ENCODE measurements at regions not wholly inside any gene's neighbourhood (a gene's known extent, or its start where the extent isn't known, plus 50 kb on each side); places are given as distances from the start of the nearest gene placed in this dataset.

GRCh38 chr2:60054571-60055340, 498.7 kb downstream of the BCL11A start:
- TF ChIP-seq POLR2AphosphoS5 (IDR thresholded peaks at IDR 0.05) (no peak), SMC3 (conservative IDR thresholded peaks at IDR 0.05; ENCODE audit: poor library complexity) (no peak), TAF1 (IDR thresholded peaks at IDR 0.05; ENCODE audit: low read depth) (no peak), EP300 (conservative IDR thresholded peaks at IDR 0.05; ENCODE audit: poor library complexity, severe bottlenecking) (no peak), MXI1 (conservative IDR thresholded peaks at IDR 0.05; ENCODE audit: poor library complexity, severe bottlenecking) (no peak), RAD21 (conservative IDR thresholded peaks at IDR 0.05) (no peak), EZH2 (IDR thresholded peaks at IDR 0.05; ENCODE audit: borderline replicate concordance, insufficient read depth, low read length, poor library complexity, severe bottlenecking) (no peak), CTCF (IDR thresholded peaks at IDR 0.05; ENCODE audit: poor library complexity, severe bottlenecking) (no peak)
- TF ChIP-seq, protein P1, sequence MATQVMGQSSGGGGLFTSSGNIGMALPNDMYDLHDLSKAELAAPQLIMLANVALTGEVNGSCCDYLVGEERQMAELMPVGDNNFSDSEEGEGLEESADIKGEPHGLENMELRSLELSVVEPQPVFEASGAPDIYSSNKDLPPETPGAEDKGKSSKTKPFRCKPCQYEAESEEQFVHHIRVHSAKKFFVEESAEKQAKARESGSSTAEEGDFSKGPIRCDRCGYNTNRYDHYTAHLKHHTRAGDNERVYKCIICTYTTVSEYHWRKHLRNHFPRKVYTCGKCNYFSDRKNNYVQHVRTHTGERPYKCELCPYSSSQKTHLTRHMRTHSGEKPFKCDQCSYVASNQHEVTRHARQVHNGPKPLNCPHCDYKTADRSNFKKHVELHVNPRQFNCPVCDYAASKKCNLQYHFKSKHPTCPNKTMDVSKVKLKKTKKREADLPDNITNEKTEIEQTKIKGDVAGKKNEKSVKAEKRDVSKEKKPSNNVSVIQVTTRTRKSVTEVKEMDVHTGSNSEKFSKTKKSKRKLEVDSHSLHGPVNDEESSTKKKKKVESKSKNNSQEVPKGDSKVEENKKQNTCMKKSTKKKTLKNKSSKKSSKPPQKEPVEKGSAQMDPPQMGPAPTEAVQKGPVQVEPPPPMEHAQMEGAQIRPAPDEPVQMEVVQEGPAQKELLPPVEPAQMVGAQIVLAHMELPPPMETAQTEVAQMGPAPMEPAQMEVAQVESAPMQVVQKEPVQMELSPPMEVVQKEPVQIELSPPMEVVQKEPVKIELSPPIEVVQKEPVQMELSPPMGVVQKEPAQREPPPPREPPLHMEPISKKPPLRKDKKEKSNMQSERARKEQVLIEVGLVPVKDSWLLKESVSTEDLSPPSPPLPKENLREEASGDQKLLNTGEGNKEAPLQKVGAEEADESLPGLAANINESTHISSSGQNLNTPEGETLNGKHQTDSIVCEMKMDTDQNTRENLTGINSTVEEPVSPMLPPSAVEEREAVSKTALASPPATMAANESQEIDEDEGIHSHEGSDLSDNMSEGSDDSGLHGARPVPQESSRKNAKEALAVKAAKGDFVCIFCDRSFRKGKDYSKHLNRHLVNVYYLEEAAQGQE (IDR thresholded peaks at IDR 0.05; ENCODE audit: borderline replicate concordance) = no peak
- Histone ChIP-seq H2AFZ (ENCODE audit: low read depth, low read length) (no peak overlapping the region), H3K36me3 (ENCODE audit: insufficient read depth, low read length) (no peaks in the 10 kb centered on the region), H3K4me3 (ENCODE audit: low read length) (no peak overlapping the region), H3K9me3 (ENCODE audit: low read length) (no peaks in the 10 kb centered on the region), H3K4me2 (ENCODE audit: low read length) (no peak overlapping the region), H3K79me2 (replicated peaks; ENCODE audit: insufficient read depth, low read length) (no peaks in the 10 kb centered on the region), H4K20me1 (ENCODE audit: insufficient read depth) (no peaks in the 10 kb centered on the region), H3K27ac (ENCODE audit: low read length) (no peak overlapping the region), H3F3A (ENCODE audit: insufficient read depth, low read length, poor library complexity, severe bottlenecking) (no peaks in the 10 kb centered on the region), H3K9ac (ENCODE audit: low read length) (no peak overlapping the region), H3K9me2 (ENCODE audit: insufficient read depth, low read length) (no peaks in the 10 kb centered on the region), H3K27me3 (ENCODE audit: insufficient read depth, low read depth, low read length) (no peaks in the 10 kb centered on the region)

DNA sequence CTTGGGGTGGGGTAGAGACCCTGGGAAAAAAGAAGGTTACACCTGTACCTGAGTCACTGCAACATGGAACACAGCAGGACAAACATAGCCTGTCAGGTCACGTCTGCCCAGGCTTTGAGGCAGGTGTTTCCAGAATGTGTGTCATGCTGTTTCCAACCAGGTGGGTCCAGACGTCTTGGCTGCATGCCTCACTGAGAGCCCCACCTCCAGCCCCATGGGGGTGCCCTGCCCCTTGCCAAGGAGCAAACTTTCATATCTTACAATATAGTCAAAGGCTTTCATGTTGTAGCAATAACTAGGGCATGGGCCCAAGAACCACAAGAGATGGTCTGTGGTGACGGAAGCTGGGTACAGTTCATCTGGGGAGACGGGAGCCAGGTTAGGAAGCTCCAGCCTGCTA, 499.7 kb downstream of the BCL11A start:
- no peak overlapping the region for H3K4me2 ChIP-seq (ENCODE audit: low read length)
- TF ChIP-seq CTCF (IDR thresholded peaks at IDR 0.05; ENCODE audit: poor library complexity, severe bottlenecking) (no peak), POLR2AphosphoS5 (IDR thresholded peaks at IDR 0.05) (no peak), EZH2 (IDR thresholded peaks at IDR 0.05; ENCODE audit: borderline replicate concordance, insufficient read depth, low read length, poor library complexity, severe bottlenecking) (no peak)
- TF ChIP-seq, protein P1 (IDR thresholded peaks at IDR 0.05; ENCODE audit: borderline replicate concordance) = no peak
- no peaks in the 10 kb centered on the region for H3K9me3 ChIP-seq (ENCODE audit: low read length)
- no peak overlapping the region for H3K27ac ChIP-seq (ENCODE audit: low read length)
- H3K36me3 ChIP-seq (ENCODE audit: insufficient read depth, low read length) = no peaks in the 10 kb centered on the region
- H3K9ac ChIP-seq (ENCODE audit: low read length) = no peak overlapping the region
- no peaks in the 10 kb centered on the region for H3K79me2 ChIP-seq (replicated peaks; ENCODE audit: insufficient read depth, low read length)
- H4K20me1 ChIP-seq (ENCODE audit: insufficient read depth) = no peaks in the 10 kb centered on the region
- no peaks in the 10 kb centered on the region for H3K9me2 ChIP-seq (ENCODE audit: insufficient read depth, low read length)
- H3F3A ChIP-seq (ENCODE audit: insufficient read depth, low read length, poor library complexity, severe bottlenecking) = no peaks in the 10 kb centered on the region
- no peak overlapping the region for H3K4me3 ChIP-seq (ENCODE audit: low read length)
- H2AFZ ChIP-seq (ENCODE audit: low read depth, low read length) = no peak overlapping the region
- H3K27me3 ChIP-seq (ENCODE audit: insufficient read depth, low read depth, low read length) = no peaks in the 10 kb centered on the region
